GM21381 (cell line): ENCODE measurements at regions not wholly inside any gene's neighbourhood (a gene's known extent, or its start where the extent isn't known, plus 50 kb on each side); places are given as distances from the start of the nearest gene placed in this dataset.
"Not testable (repeated sequence)": the region's sequence is repeated elsewhere in the genome, so short reads cannot be mapped to it uniquely, and the experiment has no call there.

ENCODE experiments used
- ATAC-seq: cut with Tn5 transposase; IDR thresholded peaks from one replicate; pipeline ENCODE4 v1.9.1; 2021; ENCODE audit warnings: mild to moderate bottlenecking, moderate library complexity; ENCODE audit not compliant: unreplicated experiment

DNA sequence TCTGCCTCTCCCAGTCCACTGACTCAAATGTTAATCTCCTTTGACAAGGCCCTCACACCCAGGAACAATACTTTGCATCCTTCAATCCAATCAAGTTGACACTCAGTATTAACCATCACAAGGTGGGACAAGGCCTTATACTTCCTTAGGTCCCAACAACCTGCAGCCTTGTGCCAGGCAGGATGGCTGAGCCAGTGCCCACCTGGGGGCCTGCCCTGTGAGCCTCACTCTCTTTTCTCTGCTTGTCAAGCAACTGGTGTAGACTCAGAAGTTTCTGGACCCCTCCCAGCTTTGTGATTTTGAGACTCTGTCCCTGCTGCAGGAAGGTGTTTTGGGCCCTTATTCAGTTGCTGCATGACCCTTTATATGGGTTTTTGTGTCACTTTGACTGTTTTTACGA is 310.0 kb upstream of the C1orf174 start:
- no peak for ATAC-seq

- no peak for ATAC-seq
These were observed 312.7 kb upstream of the C1orf174 start for GRCh38 chr1:4212796-4213195.

GRCh38 chr1:4213366-4213973 is 313.4 kb upstream of the C1orf174 start:
- no peak for ATAC-seq

GRCh38 chr1:4214826-4215225 is 314.8 kb upstream of the C1orf174 start:
- no peak for ATAC-seq

DNA sequence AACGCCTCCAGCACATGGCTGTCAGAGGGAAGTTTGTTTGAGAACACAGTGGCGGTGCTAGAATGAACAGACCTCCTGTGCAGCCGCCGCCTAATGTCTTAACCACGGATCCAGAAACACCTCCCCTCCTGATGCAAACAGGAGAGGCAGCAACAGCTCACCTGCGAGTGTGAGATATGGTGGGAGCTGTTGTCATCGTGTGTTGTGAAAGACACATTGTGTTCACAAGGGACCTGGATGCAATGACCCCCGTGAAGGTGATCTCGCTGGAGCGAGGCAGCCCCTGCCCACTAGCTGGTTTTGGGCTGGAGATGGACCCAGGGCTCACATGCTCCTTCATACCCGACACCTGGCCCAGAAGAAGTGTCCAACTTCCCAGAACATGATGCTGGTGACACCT is 315.3 kb upstream of the C1orf174 start:
- no peak for ATAC-seq

GRCh38 chr1:4216231-4216630 is 316.2 kb upstream of the C1orf174 start:
- ATAC-seq: no peak

- ATAC-seq: no peak
These were observed 318.5 kb upstream of the C1orf174 start for GRCh38 chr1:4218619-4219018.

DNA sequence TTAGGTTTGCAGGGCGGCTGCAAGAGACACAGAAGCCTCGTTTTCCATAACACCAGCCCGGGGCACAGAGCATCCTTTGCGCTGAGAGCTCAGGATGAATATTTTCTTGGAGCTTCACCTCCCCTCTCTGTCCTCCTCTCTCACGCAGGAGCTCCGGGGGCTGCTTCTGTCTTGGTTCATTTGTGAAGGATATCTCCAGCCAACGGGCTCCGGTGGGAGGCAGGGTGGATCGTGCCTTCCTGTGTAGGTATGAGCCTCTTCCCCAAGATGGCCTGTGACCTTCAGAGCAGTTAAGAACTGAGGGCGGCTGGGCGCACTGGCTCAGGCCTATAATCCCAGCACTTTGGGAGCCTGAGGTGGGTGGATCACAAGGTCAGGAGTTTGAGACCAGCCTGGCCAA is 319.0 kb upstream of the C1orf174 start:
- no peak for ATAC-seq

DNA sequence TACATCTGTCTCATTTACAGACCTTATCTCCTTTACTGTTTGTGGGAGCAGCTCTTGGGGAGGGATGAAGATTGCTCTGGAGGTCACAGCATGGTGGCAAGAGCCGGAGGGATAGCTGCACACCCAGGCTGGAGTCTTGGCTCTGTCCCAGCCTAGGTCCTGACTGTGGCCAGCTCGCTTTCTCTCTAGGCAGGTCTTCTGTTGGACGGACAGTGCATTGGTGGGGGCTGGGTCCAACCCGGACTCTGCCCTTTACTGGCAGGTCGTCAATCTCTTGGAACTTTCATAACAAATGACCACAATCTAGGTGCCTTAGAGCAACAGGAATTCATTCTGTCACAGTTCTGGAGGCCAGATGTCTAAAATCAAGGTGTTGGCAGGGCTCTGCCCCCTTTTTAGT is 319.8 kb upstream of the C1orf174 start:
- ATAC-seq: no peak

- no peak for ATAC-seq
These were observed 320.3 kb upstream of the C1orf174 start for GRCh38 chr1:4220362-4220761.

GRCh38 chr1:4221107-4221506 is 321.0 kb upstream of the C1orf174 start:
- ATAC-seq: no peak

DNA sequence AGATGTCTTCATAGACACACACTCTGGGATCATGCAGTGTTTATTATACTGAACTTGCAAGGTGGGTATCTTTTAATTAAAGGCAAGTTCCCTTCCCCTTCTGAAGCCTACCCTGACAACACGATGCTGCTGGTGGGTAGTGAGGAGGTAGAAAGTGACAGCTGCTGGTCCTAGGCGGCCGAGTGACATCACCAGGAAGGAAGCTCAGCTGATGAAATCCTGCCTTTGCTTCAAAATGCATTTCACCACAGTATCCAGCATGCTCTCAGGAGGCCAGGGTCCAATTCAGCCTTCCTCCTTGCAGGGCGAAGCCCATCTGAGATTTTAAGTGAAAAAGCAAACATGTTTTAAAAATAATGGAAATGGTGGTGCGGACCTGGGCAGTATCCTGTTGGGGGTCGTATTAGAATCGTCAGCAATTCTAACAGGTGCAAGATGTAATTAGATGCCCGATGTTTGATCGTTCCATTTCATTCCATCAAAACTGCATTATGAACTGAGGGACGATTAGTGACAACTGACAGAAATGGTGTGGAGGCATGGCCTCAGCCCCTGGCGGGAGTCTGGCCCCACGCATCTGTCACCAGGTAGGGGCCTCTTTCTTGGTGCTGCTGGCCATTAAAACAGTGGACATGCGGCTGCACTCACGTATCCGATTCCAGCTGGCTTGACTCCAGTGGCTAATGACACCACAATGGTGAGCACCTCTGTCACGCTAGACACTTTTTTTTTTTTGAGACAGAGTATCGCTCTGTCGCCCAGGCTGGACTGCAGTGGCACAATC is 324.8 kb upstream of the C1orf174 start:
- ATAC-seq: no peak

DNA sequence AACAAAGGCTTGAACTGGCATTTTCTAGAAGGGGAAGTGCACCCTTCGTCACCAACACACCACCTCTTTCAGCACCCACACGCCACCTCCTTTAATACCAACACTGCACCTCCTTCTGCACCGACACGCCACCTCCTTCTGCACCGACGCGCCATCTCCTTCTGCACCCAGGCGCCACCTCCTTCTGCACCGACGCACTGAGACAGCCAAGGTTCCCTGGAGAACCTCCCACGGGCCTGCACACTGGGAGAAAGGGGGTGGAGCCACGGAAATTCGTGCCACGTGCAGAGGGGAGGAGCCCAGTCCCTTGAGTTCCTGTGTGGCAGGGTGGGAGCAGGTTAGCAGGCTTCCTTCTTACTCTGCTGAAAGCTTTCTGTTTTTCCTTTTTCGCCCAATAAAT is 327.9 kb upstream of the C1orf174 start:
- ATAC-seq: no peak

- ATAC-seq: no peak
These were observed 353.9 kb upstream of the C1orf174 start for GRCh38 chr1:4253935-4254334.

DNA sequence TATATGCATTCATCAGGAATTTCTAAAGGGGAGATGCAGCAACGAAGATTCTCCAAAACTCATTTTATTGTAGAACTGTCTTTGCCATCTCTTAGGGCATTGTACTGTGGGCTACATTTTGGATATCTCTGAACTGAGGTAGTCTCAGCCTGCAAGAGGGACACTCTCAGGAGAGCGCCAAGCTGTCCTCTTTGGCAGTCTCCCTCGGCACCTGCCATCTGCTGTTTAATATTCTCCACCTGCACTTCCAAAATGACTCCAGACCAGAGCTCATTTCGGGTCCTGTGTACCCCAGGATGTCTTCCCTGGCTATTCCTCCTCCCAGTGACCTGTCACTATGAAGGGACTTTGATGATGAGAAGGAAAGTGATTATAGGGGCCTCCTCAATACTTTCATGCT is 356.3 kb upstream of the C1orf174 start:
- ATAC-seq: no peak

- ATAC-seq: not testable (repeated sequence)
These were observed 358.2 kb upstream of the C1orf174 start for GRCh38 chr1:4258146-4258777.

DNA sequence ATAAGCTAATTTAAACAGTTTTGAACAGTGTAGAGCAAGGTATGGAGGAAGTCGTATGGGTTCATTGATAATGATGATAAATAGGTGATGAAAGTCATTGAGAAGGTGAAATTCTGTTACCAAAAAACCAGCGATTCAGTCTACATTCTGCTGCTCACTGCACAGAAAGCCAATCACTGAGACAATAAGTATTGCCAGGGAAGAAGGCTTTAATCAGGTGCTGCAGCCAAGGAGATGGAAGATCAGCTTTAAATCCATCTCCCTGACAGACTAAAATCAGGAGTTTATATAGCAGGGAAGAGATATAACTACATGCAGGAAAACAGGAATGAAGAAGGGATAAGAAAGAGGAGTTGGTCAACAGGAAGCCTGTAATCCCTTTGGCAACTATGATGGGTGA is 361.3 kb upstream of the C1orf174 start:
- no peak for ATAC-seq

DNA sequence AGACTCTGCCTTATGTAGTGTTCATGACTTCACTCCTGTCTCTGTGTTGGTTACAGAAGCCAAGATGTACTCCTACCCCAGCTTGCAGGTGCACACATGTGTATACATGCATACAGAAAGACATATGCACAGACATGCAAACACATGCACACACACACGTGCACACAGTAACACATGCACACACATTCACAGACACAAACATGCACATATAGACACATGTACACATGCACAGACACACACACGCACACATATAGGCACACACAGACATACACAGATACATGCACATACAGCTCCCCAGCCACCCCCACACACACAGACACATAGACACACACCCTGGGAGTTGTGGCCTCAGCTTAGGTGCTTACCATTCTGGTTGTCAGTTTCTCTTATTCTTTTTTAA is 362.6 kb upstream of the C1orf174 start:
- no peak for ATAC-seq

DNA sequence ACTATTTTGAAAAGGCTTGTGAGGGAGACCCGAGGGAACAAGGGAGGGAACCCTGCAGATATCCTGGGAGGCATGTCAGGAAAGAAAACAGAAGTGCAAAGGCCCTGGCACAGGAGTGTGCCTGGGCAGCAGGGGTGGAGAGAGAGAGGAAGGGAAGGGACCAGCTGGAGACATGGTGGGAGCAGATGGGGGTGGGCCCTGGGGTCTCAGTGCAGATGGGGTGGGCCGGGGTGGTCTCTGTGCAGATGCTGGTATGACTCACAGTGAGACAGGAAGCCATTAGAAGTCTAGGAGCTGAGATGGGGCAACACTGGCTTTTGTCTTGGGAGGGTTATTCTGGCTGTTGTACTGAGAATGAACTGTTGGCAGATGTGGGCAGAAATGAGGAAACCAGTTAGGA is 363.6 kb upstream of the C1orf174 start:
- no peak for ATAC-seq

- ATAC-seq: no peak
These were observed 365.8 kb upstream of the C1orf174 start for GRCh38 chr1:4265836-4266235.

DNA sequence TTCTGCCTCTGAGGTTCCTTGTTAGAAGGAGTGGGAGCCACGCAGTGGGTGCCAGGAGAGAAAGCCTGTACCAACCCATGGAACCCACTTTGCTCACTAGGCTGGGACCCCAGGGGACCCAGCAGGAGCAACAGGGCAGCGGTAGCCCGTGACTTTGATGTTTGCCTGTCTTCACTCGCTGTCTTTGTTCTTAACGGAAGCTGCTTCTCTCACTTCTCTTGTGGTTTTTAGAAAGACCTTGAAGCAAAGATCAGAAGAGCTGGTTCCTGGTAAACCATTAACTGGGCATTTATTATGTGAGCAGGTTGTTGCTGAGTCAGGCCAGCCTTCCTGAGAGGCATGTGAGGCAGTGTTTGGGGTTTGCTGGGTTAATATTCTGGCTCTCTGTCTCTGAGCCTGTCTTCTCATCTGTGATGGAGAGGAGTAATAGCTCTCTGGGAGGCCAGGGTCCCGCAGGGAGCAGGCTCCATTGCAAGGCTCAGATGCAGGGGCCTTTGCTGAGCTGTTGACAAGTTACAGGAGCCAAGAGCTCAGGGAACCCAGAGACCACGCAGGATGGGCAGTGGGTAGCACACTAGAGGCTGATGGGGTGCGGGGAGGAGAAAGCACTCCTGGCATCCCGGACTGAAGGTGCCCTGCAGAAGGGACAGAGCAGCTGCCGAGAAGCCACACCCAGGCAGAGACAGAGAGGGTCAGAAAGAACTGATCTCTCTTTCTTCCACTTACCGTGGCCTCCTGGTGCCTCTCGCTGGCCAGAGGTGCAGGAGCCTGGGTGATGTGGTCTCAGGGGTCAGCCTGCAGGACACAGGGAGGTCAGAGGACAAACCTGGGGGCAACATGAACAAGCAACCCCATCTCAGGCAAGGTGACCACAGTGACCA is 367.5 kb upstream of the C1orf174 start:
- ATAC-seq: peak; percentile 86
